HL-60 (cell line): ENCODE measurements at regions not wholly inside any gene's neighbourhood (a gene's known extent, or its start where the extent isn't known, plus 50 kb on each side); places are given as distances from the start of the nearest gene placed in this dataset.

Source experiments
- DNase-seq, 2 experiments: peaks; one replicate each; pipeline ENCODE4 v3.0.0-alpha.2; 2010 to 2020; ENCODE audit warnings: low read depth in 1 of 2, low spot score in 1 of 2
- H3K27ac ChIP-seq: fragments of 250-450 bp; sonication (Bioruptor Pico); replicated peaks from 2 replicates; pipeline ENCODE4 v1.5.1; 2020; ENCODE audit warnings: mild to moderate bottlenecking, moderate library complexity
- H3K27me3 ChIP-seq: fragments of 250-450 bp; sonication (Bioruptor Pico); 2 replicates; pipeline ENCODE4 v1.5.1; 2021; ENCODE audit warnings: mild to moderate bottlenecking, moderate library complexity; ENCODE audit not compliant: insufficient read depth, poor library complexity, severe bottlenecking
- H3K4me3 ChIP-seq: replicated peaks from 2 replicates; pipeline ENCODE4 v1.5.1; 2011; ENCODE audit warnings: mild to moderate bottlenecking, control low read depth, low read length; ENCODE audit not compliant: insufficient read depth
- CTCF ChIP-seq: IDR thresholded peaks from one replicate; pipeline ENCODE4 v1.5.1; 2011; ENCODE audit warnings: low read length, control low read depth, inconsistent platforms; ENCODE audit not compliant: insufficient read depth
- GABPA ChIP-seq: IDR thresholded peaks from 2 replicates; pipeline ENCODE4 v1.6.1; 2012; ENCODE audit warnings: low read depth
- POLR2AphosphoS5 ChIP-seq: IDR thresholded peaks from 2 replicates; pipeline ENCODE4 v1.6.1; 2012; ENCODE audit warnings: low read depth
- REST ChIP-seq: IDR thresholded peaks from 2 replicates; pipeline ENCODE4 v1.6.1; 2012; ENCODE audit warnings: low read depth; ENCODE audit not compliant: insufficient replicate concordance
- SPI1 ChIP-seq: IDR thresholded peaks from 2 replicates; pipeline ENCODE4 v1.6.1; 2012; ENCODE audit warnings: low read depth, mild to moderate bottlenecking, borderline replicate concordance

GRCh38 chr10:59004392-59004791 lies 172.1 kb upstream of the PHYHIPL start:
- TF ChIP-seq GABPA = no peak
- TF ChIP-seq REST = no peak
- TF ChIP-seq POLR2AphosphoS5 = no peak
- TF ChIP-seq CTCF = no peak
- TF ChIP-seq SPI1 = no peak
- H3K27ac ChIP-seq = no peak overlapping the region
- no peaks in the 10 kb centered on the region for H3K27me3 ChIP-seq
- no peak overlapping the region for H3K4me3 ChIP-seq
- no peak for DNase-seq

GRCh38 chr10:59006511-59007306 lies 169.7 kb upstream of the PHYHIPL start:
- no peak for TF ChIP-seq CTCF
- TF ChIP-seq SPI1 = no peak
- TF ChIP-seq REST = no peak
- TF ChIP-seq GABPA = no peak
- TF ChIP-seq POLR2AphosphoS5 = no peak
- no peak overlapping the region for H3K27ac ChIP-seq
- DNase-seq = no peak
- H3K27me3 ChIP-seq = no peaks in the 10 kb centered on the region
- H3K4me3 ChIP-seq = no peak overlapping the region

- no peak for DNase-seq
- H3K4me3 ChIP-seq = no peak overlapping the region
- H3K27ac ChIP-seq = no peak overlapping the region
- TF ChIP-seq POLR2AphosphoS5 (no peak), REST (peak; percentile 28)
- no peaks in the 10 kb centered on the region for H3K27me3 ChIP-seq
Observed at GRCh38 chr10:59007307-59008025, 169.0 kb upstream of the PHYHIPL start.
